ENCODE measurements at regions not wholly inside any gene's neighbourhood (a gene's known extent, or its start where the extent isn't known, plus 50 kb on each side); places are given as distances from the start of the nearest gene placed in this dataset.

DNA sequence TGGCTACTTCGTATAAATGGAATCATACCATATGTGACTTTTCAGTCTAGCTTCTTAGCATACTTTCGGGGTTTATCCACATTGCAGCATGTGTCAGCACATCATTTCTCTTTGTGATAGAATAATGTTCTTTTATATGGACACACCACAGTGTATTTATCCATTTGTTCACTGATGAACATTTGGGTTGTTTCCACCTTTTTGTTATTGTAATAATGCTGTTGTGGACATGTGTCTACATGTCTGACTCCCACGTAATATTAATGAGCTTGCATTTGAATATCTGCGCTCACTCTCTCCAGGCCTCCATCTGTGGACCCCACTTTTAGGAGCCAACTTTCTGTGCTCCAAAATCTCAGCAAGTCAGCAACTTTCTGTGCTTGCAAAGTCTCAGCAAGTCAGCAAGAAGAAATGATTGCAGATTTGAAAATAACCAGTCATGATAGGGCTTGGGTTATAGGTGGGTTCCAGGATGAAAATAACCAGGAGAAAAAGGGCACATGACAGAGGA, 53.9 kb upstream of the GALNT18 start:
- TF ChIP-seq, protein P1, sequence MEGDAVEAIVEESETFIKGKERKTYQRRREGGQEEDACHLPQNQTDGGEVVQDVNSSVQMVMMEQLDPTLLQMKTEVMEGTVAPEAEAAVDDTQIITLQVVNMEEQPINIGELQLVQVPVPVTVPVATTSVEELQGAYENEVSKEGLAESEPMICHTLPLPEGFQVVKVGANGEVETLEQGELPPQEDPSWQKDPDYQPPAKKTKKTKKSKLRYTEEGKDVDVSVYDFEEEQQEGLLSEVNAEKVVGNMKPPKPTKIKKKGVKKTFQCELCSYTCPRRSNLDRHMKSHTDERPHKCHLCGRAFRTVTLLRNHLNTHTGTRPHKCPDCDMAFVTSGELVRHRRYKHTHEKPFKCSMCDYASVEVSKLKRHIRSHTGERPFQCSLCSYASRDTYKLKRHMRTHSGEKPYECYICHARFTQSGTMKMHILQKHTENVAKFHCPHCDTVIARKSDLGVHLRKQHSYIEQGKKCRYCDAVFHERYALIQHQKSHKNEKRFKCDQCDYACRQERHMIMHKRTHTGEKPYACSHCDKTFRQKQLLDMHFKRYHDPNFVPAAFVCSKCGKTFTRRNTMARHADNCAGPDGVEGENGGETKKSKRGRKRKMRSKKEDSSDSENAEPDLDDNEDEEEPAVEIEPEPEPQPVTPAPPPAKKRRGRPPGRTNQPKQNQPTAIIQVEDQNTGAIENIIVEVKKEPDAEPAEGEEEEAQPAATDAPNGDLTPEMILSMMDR (IDR thresholded peaks at IDR 0.05; ENCODE audit: extremely low read depth in 1 of 2, insufficient read depth in 1 of 2, low read depth in 1 of 2, low read length in 2 of 2), result no peak
- TF ChIP-seq POLR2A (IDR thresholded peaks at IDR 0.05; ENCODE audit: low read depth, low read length) (no peak), JUN (IDR thresholded peaks at IDR 0.05; ENCODE audit: borderline replicate concordance, insufficient read depth, insufficient read length, low read depth) (no peak), POLR2AphosphoS5 (IDR thresholded peaks at IDR 0.05; ENCODE audit: insufficient read depth, low read depth, low read length) (no peak), EZH2 (IDR thresholded peaks at IDR 0.05; ENCODE audit: borderline replicate concordance, low read depth, low read length, severe bottlenecking) (no peak), FOS (IDR thresholded peaks at IDR 0.05; ENCODE audit: borderline replicate concordance, insufficient read depth, low read length) (no peak), MYC (IDR thresholded peaks at IDR 0.05; ENCODE audit: low read depth, low read length) (no peak)
- TF ChIP-seq, protein P2, sequence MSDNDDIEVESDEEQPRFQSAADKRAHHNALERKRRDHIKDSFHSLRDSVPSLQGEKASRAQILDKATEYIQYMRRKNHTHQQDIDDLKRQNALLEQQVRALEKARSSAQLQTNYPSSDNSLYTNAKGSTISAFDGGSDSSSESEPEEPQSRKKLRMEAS (IDR thresholded peaks at IDR 0.05; ENCODE audit: insufficient read depth, insufficient read length), result no peak

All from endothelial cell of umbilical vein (primary cell).